Suprapubic skin (tissue), 4 donors: ENCODE measurements at regions not wholly inside any gene's neighbourhood (a gene's known extent, or its start where the extent isn't known, plus 50 kb on each side); places are given as distances from the start of the nearest gene placed in this dataset.

Experiments used
- POLR2A ChIP-seq, 2 donors: fragments of 450-650 bp; IDR thresholded peaks; one replicate each; pipeline ENCODE4 v1.6.1; 2017; ENCODE audit warnings: antibody characterized with exemption in 2 of 2, mild to moderate bottlenecking in 2 of 2, moderate library complexity in 2 of 2
- POLR2AphosphoS5 ChIP-seq, 3 donors: sonication (generic); formaldehyde crosslinking; IDR thresholded peaks; one replicate each; pipeline ENCODE4 v1.6.1; 2017; ENCODE audit warnings: antibody characterized with exemption in 3 of 3
- TF ChIP-seq, protein P1 (sequence below), 2 donors: fragments of 200-600 bp in 1 of 2; fragments of 450-650 bp in 1 of 2; sonication (generic) in 1 of 2; IDR thresholded peaks; one replicate each; pipeline ENCODE4 v1.5.1; 2016 to 2019; ENCODE audit warnings: antibody characterized with exemption in 2 of 2, mild to moderate bottlenecking in 1 of 2, moderate library complexity in 1 of 2

DNA sequence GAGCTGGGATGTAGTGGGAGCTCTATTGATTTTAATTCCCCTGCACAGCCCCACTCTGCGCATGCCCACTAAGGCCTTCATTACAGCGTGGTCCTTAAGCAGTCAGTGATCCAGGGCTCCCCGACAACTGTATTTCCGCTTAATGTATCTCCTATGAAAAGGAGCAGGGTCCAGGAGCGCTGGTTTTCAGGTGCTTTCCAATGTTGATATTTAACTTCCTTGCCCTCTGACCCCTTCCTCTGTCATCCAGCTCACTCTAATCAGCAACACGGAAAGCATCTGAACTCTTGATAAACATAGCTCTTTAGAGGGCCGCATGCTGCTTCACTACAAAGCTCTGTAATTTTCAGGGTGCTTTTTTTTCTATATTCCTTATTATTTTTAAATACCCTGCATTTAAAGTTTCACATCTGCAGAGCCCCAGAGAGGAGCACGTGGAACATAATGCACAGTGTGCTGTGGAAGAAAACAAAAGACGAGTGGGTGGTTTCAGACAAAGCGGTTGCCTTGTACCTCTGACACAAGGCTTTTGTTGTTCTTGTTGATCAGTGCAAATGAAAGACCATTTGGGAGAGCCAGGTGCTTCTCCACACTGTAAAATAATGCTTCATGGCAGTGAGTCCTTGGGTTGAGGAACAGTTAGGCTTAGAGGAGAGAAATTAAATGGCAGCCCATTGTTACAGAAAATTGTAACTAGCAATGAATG lies 465.9 kb upstream of the CELF2 start:
- TF ChIP-seq, protein P1, sequence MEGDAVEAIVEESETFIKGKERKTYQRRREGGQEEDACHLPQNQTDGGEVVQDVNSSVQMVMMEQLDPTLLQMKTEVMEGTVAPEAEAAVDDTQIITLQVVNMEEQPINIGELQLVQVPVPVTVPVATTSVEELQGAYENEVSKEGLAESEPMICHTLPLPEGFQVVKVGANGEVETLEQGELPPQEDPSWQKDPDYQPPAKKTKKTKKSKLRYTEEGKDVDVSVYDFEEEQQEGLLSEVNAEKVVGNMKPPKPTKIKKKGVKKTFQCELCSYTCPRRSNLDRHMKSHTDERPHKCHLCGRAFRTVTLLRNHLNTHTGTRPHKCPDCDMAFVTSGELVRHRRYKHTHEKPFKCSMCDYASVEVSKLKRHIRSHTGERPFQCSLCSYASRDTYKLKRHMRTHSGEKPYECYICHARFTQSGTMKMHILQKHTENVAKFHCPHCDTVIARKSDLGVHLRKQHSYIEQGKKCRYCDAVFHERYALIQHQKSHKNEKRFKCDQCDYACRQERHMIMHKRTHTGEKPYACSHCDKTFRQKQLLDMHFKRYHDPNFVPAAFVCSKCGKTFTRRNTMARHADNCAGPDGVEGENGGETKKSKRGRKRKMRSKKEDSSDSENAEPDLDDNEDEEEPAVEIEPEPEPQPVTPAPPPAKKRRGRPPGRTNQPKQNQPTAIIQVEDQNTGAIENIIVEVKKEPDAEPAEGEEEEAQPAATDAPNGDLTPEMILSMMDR (IDR thresholded peaks at IDR 0.05) = no peak
- TF ChIP-seq POLR2A (IDR thresholded peaks at IDR 0.05) (no peak), POLR2AphosphoS5 (IDR thresholded peaks at IDR 0.05) (no peak)
